Activated naive CD4-positive, alpha-beta T cell treated with Interleukin-2 at 50 U/mL for 16 hours (primary cell): ENCODE measurements at regions not wholly inside any gene's neighbourhood (a gene's known extent, or its start where the extent isn't known, plus 50 kb on each side); places are given as distances from the start of the nearest gene placed in this dataset.

ENCODE experiments used
- DNase-seq: peaks from one replicate; pipeline ENCODE4 v3.0.0-alpha.2; 2020

DNA sequence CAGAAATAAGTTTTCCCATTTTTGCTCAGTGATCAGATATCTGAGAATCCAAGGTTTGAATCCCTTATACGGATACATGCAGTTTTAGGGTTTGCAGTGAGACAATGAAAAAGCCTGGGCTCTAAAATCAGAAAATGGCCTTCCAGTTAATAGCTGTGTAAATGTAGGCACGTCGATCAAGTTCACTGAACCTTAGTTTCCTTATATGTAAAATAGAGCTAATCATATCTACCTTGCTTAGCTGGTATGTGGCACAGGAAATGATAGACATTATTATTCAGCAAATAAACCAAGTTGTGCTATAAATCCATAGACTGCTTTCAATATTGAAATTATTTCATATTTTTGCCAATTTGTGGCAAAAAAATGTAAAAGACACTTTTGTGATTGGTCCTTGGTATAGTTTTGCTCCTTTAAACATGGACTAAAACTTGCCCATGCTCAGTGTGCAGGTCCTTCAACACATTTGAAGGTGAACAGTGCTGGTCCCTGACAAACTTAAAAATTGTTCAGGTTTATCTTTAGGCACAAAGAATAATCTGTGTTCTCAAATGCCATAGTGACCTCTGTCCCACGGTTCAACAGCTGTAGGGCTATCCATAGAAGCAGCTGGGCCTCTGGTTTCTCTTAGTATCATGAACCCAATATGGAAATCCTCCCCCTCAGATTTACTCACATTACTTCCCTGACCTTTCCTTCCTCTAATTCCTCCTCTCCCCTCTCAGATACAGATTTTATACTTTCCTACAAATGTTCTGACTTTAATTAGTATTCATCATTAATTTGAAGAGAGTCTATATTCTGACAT, 51.0 kb downstream of the CCDC54 start:
- no peak for DNase-seq

DNA sequence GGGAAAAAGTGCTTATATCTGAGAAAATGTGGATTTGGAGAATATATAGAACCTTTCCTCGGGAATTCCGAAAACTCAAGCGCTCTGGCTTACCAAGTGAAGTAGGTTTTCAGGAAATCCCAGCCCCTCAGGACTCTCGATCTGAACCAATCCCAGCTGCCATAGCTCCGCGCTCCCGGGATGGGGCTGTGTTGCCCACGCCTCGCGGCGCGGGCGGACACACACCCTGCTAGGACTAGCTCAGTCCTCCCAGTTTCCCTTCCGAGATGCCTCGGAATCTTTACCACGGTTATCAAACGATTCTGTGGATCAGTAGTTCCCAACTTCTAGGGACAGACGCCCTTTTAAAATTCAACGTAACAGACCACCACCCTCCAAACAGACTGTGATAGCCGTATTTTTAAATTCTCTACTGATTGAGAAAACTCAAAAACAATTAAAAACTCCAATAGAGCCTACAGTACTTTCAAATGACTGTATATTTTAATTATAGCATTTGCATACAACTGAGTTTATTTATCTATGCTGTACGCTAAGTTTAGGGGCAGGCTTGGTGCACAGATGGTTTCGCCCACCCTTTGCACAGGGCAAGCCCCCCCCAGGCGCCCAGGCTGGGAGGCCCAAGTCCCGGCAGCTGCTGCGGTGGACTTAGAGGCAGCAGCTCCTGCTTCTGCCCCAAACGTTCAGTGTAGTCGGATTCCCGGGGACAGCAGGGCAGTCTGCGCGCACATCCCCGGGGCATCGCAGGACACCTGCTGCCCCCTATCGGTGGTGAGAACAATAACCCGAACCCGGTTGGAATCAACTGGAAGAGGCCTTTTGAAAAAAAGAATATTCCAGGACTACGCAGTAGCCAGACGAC, 52.3 kb downstream of the CCDC54 start:
- peak; percentile 62 for DNase-seq

DNA sequence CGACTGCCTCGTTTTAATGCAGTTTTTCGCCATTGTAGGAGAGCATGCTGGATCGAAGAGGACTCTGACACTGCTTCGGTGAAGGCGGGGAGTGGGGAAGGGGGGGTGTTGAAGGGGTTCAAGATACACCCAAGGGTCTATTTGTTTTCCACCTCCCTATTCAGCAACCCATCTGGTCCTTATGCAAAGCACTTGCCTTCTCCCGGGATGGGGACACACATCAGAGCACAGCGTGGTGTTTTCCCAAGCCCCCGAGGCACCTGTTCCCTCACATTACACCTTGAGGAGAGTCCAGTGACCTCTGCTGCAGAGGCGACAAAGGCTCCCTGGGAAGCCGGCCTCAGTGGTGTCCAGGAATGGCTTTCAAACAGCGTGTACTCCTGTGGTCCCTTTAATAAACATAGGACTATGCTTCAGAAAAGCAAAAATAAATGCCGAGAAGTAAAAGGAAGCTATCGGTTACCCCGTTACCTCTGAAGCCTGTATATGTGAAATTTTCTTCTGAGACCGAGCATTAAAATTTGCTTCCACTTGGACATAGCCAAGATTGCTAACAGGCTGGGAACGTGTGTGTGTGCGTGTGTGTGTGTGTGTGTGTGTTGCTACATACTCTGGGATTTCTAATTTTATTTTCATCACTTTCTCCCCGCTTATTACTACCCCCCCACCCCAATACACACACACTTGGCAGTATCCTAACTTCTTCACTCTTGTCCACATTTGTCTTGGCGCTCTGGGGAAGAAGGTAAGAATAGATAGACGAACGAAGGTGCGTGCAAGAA, 53.2 kb downstream of the CCDC54 start:
- DNase-seq: no peak

DNA sequence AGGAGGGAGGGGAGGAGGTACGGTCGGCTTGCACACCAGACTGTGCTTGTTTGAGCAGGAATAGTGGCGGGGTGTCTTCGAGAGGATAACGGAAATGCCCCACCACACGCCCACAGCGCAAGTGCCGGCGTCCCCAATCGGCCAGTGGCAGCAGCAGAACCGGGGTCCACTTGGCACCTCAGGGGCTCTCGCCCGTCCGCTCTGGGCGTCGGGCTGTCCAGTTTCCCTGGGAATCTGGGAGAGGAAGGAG, 53.7 kb downstream of the CCDC54 start:
- DNase-seq: peak; percentile 24

DNA sequence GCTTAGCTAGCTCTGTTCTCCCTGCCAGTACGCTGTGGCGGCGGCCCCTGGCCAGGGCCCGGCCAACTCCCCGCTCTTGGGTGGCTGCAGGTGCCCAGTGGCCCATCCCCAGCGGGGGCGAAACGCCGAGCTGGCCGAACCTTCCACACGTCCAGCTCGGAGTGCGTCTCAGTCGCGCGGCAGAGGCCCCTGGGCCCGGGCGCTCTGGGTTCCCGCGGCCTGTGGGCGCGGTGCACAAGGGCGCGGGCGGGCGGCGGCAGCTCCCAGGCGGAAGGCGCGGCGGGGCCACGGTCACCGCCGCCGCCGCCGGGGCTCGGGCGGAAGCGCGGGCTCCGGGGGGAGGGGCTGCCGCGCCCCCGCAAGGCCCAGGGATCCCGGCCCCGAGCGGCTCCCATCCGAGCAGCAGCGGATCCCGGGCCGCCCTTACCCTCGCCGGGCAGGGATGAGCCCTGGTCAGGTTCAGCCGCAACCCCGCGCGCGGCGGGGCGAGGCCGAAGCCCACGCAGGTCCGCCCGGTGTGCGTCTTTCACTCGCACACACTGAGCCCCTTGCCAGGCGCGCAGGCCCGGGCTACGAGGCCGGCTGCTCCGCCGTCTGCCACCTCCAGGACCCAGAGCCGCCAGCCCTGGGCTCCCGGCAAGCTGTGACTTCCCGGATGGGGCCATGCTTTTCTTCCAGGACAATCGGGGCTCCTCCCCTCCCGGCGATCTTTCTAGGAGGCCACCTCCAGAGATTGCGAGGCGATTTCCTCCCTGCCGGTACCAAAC, 54.2 kb downstream of the CCDC54 start:
- DNase-seq: peak; percentile 45

DNA sequence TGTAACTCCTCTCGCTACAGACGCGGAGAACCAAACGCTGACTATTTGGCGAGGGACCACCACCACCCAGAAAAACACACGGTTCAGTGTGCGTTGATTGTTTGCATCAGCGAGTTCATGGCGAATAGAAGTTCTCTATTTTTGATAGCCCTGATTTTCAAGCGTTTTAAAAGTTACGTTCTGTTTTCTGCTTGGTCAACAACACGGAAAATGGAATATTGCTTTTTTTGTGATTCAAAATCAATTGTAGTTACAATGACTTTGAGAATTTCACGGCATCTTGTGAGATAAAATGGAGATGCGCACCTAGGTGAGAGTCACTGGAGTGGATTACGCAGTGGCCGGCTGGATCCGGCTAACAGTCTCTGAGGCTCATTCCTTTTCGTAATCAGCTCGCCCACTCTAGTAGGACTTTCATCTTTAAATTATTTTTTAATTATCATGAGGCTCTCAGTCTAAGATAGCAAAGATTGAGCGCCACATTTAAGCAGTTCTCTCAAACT, 54.8 kb downstream of the CCDC54 start:
- DNase-seq: no peak

DNA sequence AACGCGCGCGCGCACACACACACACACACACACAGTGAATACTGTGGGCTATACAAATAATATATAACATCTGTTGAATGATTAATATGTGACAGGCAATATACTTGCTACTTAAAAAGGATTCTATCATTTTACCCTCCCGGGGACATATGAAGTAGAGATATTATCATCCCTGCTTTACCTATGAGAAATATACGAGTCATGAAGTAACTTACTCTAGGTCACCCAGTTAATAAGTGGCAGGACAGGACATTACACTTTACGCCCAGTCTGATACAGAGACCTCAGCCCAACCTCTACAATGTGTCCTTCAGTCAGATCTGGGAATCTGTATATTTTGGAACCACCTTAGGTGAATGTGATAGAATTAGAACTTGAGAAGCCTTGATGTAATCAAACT, 55.4 kb downstream of the CCDC54 start:
- no peak for DNase-seq

DNA sequence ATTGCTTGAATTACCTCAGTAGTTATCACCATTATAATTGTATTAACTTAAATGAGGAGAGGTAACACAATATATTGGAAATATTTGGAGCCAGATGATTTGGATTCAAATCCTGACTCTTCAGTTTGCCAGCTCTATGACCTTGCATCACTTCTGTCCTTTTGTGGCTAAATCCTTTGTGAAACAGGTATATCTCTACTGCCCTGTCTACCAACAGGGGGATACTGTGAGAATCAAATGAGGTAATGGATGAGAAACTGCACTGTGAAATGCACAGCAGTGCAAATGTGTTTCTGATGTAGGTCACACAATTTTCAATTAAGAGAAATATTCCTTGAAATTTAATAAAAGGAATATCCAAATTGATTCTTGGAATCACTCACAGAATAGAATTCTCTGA, 58.8 kb downstream of the CCDC54 start:
- no peak for DNase-seq

DNA sequence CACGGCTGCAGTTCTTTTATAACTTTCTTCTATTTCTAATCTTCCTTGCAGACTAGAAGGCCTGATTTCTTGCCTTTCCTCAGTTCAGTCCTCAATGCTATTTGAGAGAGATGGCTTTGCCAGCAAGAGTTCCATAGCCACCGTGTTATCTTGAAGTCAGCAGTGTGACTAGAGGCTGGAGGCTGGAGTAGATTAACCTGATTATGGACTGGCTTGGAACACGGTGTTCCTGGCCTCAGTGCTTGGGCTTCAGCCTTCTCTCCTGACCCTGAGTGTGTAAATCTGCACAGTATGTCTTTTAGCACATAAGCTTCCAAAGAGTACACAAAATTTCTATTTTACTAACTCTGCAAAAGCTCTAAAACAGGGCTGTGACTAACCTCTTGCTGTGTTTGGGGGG, 61.4 kb downstream of the CCDC54 start:
- no peak for DNase-seq

DNA sequence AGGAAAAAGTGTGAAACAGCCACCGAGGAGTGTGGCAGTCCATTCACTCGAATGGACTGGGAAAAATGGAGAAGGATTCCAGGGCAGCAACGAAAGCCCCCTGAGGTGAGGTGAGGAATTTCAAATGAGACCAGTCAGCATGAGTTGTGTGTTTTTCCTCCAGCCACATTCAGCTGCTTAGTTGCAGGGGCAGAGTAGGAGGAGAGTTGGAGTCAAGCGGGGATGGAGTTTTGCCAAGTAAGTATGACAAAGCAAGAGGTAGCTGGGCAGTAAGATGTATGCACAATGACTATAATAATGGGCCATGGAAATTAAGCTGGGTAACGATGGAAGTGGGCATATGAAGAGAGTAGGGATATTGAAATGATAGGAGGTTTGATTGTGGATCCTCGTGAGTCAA, 64.4 kb downstream of the CCDC54 start:
- DNase-seq: no peak

DNA sequence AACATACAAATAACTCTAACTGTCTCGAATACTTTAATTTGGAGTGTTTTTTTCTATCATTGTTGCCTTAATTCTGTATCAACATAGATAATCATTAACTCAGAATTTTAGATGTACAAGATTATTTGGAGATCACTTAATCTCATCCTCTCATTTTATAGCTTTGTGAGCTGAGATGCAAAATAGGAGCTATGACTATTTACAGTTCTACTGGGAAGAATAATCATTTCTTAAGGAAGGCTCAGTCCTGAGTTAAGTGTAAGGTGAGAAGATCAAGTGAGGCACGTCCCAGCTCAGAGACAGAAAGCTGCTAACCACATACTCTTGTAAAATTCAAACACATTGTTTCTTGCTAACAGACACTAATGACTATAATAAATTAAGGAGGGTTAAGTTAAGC, 66.2 kb downstream of the CCDC54 start:
- DNase-seq: no peak

DNA sequence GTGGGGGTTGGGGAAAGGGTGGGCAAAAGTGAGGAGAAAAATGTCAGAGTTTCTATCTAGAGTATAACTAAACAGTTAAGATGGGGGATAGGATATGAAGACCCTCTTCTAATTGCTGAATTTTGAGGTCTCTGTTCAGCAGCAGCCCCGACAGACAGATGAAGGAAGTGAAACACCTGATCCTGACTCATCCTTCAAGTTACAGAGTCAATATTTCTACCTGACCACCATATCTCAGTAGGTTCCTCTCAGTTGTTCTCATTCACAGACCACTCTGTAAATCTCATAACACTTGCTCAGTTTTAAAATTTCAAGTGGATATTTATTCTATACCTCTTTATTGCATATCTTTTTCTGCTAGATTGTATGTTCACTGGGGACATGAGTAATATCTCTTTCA, 69.5 kb downstream of the CCDC54 start:
- DNase-seq: no peak

DNA sequence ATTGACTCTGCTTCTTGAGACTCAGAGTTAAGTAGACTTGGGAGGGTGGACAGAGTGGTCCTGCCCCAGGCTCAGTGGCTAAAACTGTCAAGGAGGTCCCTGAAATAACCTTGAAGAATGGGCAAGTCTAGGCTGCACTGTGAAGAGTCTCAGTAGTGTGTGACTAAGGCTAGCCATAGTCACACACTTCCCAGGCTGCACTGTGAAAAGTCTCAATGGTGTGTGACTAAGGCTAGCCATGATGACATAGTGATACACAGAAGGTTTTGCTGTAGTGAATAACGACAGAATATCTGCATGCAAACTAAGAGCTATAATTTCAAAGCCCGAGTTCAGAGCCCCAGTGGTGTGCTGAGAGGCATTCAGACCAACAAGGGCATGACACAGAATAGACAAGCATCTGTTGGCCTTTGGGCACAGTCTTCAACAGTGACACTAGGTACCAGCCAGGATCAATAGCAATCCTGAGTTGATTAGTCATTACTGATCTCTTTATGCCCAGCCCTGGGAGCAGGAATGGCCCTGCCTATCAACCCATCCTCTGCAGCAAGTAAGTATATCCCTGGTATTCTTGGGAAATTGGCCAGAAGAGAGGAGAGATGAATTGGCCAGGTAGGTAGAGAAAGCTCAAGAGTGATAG, 72.4 kb upstream of the BBX start:
- DNase-seq: no peak

DNA sequence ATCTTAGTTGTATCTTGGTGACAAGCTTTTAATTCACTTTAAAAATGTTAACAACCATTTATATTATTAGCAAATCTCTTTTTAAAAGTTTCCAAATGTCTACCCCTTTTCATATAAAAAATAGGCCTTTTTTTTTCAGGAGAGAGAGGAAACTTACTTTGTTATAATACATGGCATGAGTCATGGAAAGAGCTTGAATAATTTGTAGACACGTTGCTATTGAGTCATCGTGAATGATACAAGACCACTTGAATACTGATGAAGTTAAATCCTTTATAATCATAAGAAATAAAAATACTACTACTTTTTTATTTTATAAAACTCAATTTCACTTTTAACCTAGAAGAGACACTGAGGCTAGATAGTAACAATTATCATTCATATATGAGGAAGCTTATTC, 70.3 kb upstream of the BBX start:
- no peak for DNase-seq

DNA sequence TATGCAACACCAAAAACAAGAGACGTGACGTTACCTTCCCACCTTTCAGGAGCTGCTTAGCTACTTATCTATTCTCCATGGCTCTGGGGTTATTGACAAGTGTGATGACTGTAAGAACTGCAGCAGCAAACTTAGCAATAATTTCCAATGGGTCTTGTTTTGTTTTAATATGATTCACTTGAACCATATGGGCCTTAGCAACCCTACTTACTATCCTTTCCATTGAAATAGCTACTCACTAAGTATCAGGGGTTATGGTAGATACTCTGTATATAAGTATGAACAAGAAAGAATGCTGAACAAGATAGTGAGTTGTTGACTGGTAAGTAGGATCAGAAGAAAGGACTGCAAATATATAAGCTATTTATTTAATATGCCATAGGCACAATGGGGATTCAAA, 69.3 kb upstream of the BBX start:
- no peak for DNase-seq

DNA sequence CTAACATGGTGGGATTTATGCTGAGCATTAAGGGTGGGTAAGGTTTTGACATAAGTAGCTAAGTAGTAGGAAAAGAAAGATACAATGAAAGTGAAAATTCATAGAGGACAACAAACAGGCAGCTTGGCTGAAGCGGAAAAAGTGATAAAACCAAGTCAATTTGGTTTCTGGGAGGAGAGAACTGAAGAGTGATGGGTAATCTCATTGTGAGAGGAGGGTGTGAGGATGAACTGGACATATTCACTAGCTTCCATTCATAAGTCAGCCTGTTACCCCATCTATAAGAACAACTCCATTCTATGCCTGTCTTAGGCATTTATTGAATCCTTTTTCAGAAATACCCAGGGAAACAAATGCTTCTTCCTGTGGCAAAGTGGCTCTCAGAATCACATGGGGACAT, 67.1 kb upstream of the BBX start:
- DNase-seq: no peak

DNA sequence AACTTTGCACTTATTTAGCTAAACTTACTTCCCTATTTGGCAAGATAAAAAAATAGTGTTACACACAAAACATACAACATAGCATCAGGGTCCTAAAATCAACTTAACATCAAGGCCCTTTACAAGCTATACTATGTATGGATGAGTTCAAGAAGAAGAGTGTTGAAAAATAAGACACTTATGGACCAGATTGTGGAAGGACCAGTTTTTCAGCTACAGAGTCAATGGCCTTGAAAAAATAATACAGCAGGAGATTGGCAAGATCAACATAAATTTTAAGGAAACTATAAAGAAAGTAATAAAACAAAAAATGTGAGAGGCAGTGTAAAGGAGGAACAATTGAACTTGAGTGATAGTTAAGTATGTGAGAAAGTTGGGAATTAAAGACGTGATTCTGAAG, 66.3 kb upstream of the BBX start:
- no peak for DNase-seq

DNA sequence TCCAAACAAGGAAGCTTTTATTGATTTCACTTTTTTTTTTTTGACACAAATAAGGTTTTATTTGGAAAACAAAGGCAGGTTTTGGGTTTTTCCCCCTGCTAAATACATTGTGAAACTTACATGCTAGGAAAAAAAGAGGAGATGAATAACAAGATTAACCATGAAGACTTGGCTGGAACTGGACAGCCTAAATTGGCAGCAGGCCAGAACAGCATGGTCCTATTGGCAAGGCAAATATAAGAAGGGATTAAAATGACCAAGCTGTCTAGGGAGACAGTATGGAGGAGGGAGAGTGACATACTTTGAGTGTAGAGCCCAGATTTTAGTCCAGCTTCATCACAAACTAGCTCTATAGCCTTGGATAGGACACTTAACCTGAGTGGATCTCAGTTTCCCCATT, 63.9 kb upstream of the BBX start:
- DNase-seq: no peak

DNA sequence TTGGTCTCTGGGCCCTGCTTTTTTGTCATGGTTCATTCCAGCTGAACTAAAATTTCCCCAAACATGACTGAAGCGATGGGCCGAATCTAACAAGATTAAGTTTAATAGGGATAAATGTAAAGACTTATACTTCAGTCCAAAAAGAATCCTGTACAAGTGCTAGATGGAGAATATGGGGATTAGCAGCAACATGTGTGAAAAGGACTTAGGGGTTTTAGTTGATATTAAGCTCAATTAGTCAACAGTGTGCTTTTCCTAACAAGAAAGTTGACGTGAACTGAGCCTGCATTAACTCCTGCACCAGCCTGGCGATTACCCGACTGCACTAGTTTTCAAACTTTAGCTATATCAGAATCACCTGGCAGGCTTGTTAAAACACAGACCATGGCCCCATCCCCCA, 61.0 kb upstream of the BBX start:
- DNase-seq: no peak

DNA sequence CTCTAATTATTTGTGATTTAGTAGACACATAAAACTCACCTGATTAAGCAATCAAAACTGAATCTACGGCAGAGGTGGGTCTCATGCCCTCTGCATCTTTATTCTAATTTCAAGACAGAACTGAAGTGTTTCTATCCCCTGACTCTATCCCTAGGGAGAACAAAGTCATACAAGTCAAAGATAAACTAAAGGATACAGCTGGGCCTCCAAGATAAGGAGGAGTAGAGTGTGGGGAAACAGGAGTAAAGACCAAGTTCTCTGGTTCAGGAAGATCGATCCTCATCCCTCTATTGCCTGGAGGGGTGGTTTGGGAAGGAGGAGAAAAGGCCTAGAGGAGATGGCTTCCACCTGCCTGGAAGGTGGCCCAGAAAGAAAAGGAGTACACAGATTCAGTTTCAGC, 58.7 kb upstream of the BBX start:
- DNase-seq: no peak

DNA sequence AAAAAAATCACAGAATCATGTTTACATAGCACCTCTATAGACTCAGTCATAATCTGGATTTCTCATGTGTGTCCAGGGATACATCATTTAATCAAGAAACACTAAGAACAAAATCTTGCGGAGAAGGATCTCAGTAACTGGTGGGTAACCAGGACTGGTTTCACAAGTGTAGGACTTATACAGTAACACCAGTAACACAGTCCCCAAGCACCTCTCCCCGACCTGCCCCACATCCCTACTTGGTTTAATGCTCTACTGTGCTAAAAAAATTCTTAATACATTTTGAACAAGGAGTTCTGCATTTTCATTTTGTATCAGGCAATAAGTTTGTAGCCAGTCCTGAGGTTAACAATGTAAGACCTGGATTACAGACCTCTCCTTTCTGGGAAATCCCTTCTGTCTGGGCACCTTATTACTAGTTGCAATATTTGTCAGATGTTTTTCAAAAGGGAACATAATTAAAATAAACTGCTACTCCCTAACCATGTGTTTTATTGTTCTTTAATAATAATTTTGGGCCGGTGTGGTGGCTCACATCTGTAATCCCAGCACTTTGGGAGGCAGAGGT, 57.6 kb upstream of the BBX start:
- DNase-seq: no peak

DNA sequence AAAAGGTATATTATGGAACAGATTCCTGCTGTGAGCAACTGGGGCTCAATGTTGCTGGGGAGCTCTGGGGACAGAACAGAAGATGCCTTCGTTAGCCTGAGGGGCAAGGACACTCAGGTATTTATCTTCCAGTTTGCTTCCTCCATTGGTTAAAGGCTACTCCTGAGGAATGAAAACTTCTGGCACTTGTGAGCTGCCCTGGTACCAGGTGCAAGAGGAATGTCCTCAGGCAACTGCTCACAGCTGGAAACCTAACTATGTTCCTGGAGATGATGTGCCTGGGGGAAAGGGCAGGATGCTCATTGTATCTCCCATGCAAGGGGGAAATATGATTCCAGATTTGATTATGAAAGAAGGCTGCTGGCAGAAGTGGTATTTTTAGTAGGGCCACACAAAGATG, 54.0 kb upstream of the BBX start:
- no peak for DNase-seq
